Tibial artery (tissue), 4 donors: ENCODE measurements at regions not wholly inside any gene's neighbourhood (a gene's known extent, or its start where the extent isn't known, plus 50 kb on each side); places are given as distances from the start of the nearest gene placed in this dataset.

Experiments
- DNase-seq, 2 donors: peaks; one replicate each; pipeline ENCODE4 v3.0.0-alpha.2; 2019
- H3K27ac ChIP-seq, 2 donors: fragments of 200-600 bp; sonication (generic) in 1 of 2; 1 replicate in 1 of 2; 2 replicates in 1 of 2; pipeline ENCODE4 v1.5.1; 2018 to 2019; ENCODE audit warnings: mild to moderate bottlenecking in 1 of 2
- H3K27me3 ChIP-seq, 2 donors: fragments of 200-600 bp; sonication (generic) in 1 of 2; one replicate each; pipeline versions ENCODE4 v1.5.1 to v1.6.0; 2016 to 2019
- H3K36me3 ChIP-seq, 3 donors: fragments of 200-600 bp; sonication (generic) in 2 of 3; one replicate each; pipeline ENCODE4 v1.5.1; 2016 to 2019; ENCODE audit warnings: mild to moderate bottlenecking in 2 of 3
- H3K4me1 ChIP-seq, 4 donors: fragments of 200-600 bp; sonication (generic) in 2 of 4; 1 replicate in 3 of 4; 2 replicates in 1 of 4; pipeline ENCODE4 v1.5.1; 2016 to 2019
- H3K4me3 ChIP-seq, 2 donors: fragments of 200-600 bp; sonication (generic) in 1 of 2; 1 replicate in 1 of 2; 2 replicates in 1 of 2; pipeline ENCODE4 v1.5.1; 2018 to 2019; ENCODE audit warnings: mild to moderate bottlenecking in 2 of 2
- H3K9me3 ChIP-seq, 3 donors: fragments of 200-600 bp; sonication (generic) in 1 of 3; one replicate each; pipeline ENCODE4 v1.5.1; 2016 to 2019
- CTCF ChIP-seq, 2 experiments: fragments of 200-600 bp in 1 of 2; fragments of 450-650 bp in 1 of 2; IDR thresholded peaks; one replicate each; pipeline ENCODE4 v1.5.1; 2017 to 2019; ENCODE audit warnings: antibody characterized with exemption in 2 of 2, mild to moderate bottlenecking in 1 of 2, moderate library complexity in 1 of 2
- intact Hi-C: fragments of 100-400 bp; cut with DNase I; formaldehyde crosslinking; loops from one replicate; pipeline ENCODE4 v1.15.0; 2023; ENCODE audit warnings: low total_unique reads

GRCh38 chr2:146301287-146301686 is 1543.5 kb upstream of the ACVR2A start:
- TF ChIP-seq CTCF (IDR thresholded peaks at IDR 0.05), result no peak
- intact Hi-C loops, result no loop called here
- Histone ChIP-seq H3K4me3 (no peak overlapping the region), H3K27me3 (no peaks in the 10 kb centered on the region), H3K9me3 (peaks cover 0 to 5% (median 0%) of the 10 kb centered on the region in 3 donors), H3K4me1 (no peaks in the 10 kb centered on the region), H3K27ac (no peak overlapping the region), H3K36me3 (no peaks in the 10 kb centered on the region)
- no peak for DNase-seq

GRCh38 chr2:146295080-146295670 is 1549.7 kb upstream of the ACVR2A start:
- no peaks in the 10 kb centered on the region for H3K27me3 ChIP-seq
- intact Hi-C loops, result no loop called here
- DNase-seq, result no peak
- no peak overlapping the region for H3K27ac ChIP-seq
- no peak for TF ChIP-seq CTCF (IDR thresholded peaks at IDR 0.05)
- H3K9me3 ChIP-seq, result peaks cover 0 to 15% (median 14%) of the 10 kb centered on the region in 3 donors
- no peaks in the 10 kb centered on the region for H3K4me1 ChIP-seq
- no peaks in the 10 kb centered on the region for H3K36me3 ChIP-seq
- H3K4me3 ChIP-seq, result no peak overlapping the region

- no peak for DNase-seq
- no peaks in the 10 kb centered on the region for H3K36me3 ChIP-seq
- intact Hi-C loops, result no loop called here
- no peaks in the 10 kb centered on the region for H3K27me3 ChIP-seq
- H3K4me3 ChIP-seq, result no peak overlapping the region
- no peak overlapping the region for H3K27ac ChIP-seq
- H3K9me3 ChIP-seq, result no peaks in the 10 kb centered on the region
- H3K4me1 ChIP-seq, result no peaks in the 10 kb centered on the region
- no peak for TF ChIP-seq CTCF (IDR thresholded peaks at IDR 0.05)
Measured at GRCh38 chr2:146287281-146287680, 1557.5 kb upstream of the ACVR2A start.

- no peak for TF ChIP-seq CTCF (IDR thresholded peaks at IDR 0.05)
- Histone ChIP-seq H3K4me1 (no peaks in the 10 kb centered on the region), H3K27ac (no peak overlapping the region), H3K9me3 (no peaks in the 10 kb centered on the region), H3K36me3 (no peaks in the 10 kb centered on the region), H3K27me3 (no peaks in the 10 kb centered on the region), H3K4me3 (no peak overlapping the region)
- intact Hi-C loops, result no loop called here
- DNase-seq, result no peak
Measured at GRCh38 chr2:146278881-146279280, 1565.9 kb upstream of the ACVR2A start.

- TF ChIP-seq CTCF (IDR thresholded peaks at IDR 0.05), result no peak
- no peaks in the 10 kb centered on the region for H3K9me3 ChIP-seq
- intact Hi-C loops, result no loop called here
- H3K27me3 ChIP-seq, result no peaks in the 10 kb centered on the region
- no peaks in the 10 kb centered on the region for H3K4me1 ChIP-seq
- no peaks in the 10 kb centered on the region for H3K36me3 ChIP-seq
- no peak overlapping the region for H3K4me3 ChIP-seq
- H3K27ac ChIP-seq, result no peak overlapping the region
- DNase-seq, result no peak
Measured at GRCh38 chr2:146271131-146271831, 1573.5 kb upstream of the ACVR2A start.
